ENCODE measurements at regions not wholly inside any gene's neighbourhood (a gene's known extent, or its start where the extent isn't known, plus 50 kb on each side); places are given as distances from the start of the nearest gene placed in this dataset.

- H3K27me3 Mint-ChIP-seq (ENCODE audit: unreplicated experiment): no peaks in the 10 kb centered on the region
- TF ChIP-seq CTCF (IDR thresholded peaks at IDR 0.05): no peak
- no peaks in the 10 kb centered on the region for H3K36me3 Mint-ChIP-seq (ENCODE audit: unreplicated experiment)
- no peak for DNase-seq (ENCODE audit: extremely low spot score, unreplicated experiment)
- peaks cover 2% of the 10 kb centered on the region for H3K4me1 Mint-ChIP-seq (ENCODE audit: unreplicated experiment)
- no peak overlapping the region for H3K27ac Mint-ChIP-seq (ENCODE audit: unreplicated experiment)
- H3K9me3 Mint-ChIP-seq (ENCODE audit: unreplicated experiment): peaks cover 9% of the 10 kb centered on the region
- H3K4me3 Mint-ChIP-seq (ENCODE audit: unreplicated experiment): no peak overlapping the region
Measured at GRCh38 chr4:158322109-158322508, 111.8 kb downstream of the TMEM144 start.

GRCh38 chr4:158327525-158327924 lies 117.2 kb downstream of the TMEM144 start:
- Mint-ChIP-seq H3K9me3 (ENCODE audit: unreplicated experiment) (no peaks in the 10 kb centered on the region), H3K4me1 (ENCODE audit: unreplicated experiment) (no peaks in the 10 kb centered on the region), H3K27ac (ENCODE audit: unreplicated experiment) (no peak overlapping the region), H3K27me3 (ENCODE audit: unreplicated experiment) (no peaks in the 10 kb centered on the region), H3K36me3 (ENCODE audit: unreplicated experiment) (no peaks in the 10 kb centered on the region), H3K4me3 (ENCODE audit: unreplicated experiment) (no peak overlapping the region)
- no peak for TF ChIP-seq CTCF (IDR thresholded peaks at IDR 0.05)
- DNase-seq (ENCODE audit: extremely low spot score, unreplicated experiment): no peak

- DNase-seq (ENCODE audit: extremely low spot score, unreplicated experiment): no peak
- Mint-ChIP-seq H3K36me3 (ENCODE audit: unreplicated experiment) (no peaks in the 10 kb centered on the region), H3K27ac (ENCODE audit: unreplicated experiment) (no peak overlapping the region), H3K9me3 (ENCODE audit: unreplicated experiment) (no peaks in the 10 kb centered on the region), H3K27me3 (ENCODE audit: unreplicated experiment) (no peaks in the 10 kb centered on the region), H3K4me1 (ENCODE audit: unreplicated experiment) (peaks cover 8% of the 10 kb centered on the region), H3K4me3 (ENCODE audit: unreplicated experiment) (no peak overlapping the region)
- no peak for TF ChIP-seq CTCF (IDR thresholded peaks at IDR 0.05)
Measured at GRCh38 chr4:158331863-158332262, 121.6 kb downstream of the TMEM144 start.

DNA sequence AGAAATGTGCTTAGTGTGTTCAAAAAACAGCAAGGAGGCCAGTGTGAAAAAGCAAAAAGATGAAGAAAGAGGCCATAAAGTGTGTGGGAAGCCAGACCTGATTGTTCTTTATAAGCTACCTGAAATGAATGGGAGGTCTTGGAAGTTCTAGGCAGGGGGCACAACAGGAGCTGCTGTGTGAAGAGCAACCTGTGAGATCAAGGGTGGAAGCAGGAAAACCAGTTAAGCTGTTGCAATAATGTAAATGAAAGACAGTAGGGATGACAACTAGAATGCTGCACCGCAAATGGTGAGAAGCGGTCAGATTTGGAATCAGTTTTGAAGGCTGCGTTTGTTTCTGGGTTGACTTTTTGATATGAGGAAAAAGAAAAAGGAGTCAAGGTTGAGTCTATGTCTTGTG lies 123.5 kb downstream of the TMEM144 start:
- no peak for DNase-seq (ENCODE audit: extremely low spot score, unreplicated experiment)
- peaks cover 8% of the 10 kb centered on the region for H3K4me1 Mint-ChIP-seq (ENCODE audit: unreplicated experiment)

GRCh38 chr4:158341896-158342295 lies 131.6 kb downstream of the TMEM144 start:
- Mint-ChIP-seq H3K36me3 (ENCODE audit: unreplicated experiment) (no peaks in the 10 kb centered on the region), H3K4me1 (ENCODE audit: unreplicated experiment) (peaks cover 11% of the 10 kb centered on the region), H3K27ac (ENCODE audit: unreplicated experiment) (peak overlapping the region; percentile 13), H3K27me3 (ENCODE audit: unreplicated experiment) (no peaks in the 10 kb centered on the region), H3K9me3 (ENCODE audit: unreplicated experiment) (peaks cover 5% of the 10 kb centered on the region), H3K4me3 (ENCODE audit: unreplicated experiment) (no peak overlapping the region)
- no peak for DNase-seq (ENCODE audit: extremely low spot score, unreplicated experiment)
- no peak for TF ChIP-seq CTCF (IDR thresholded peaks at IDR 0.05)

More for the DNA sequence above, 123.5 kb downstream of the TMEM144 start:
- Mint-ChIP-seq H3K27me3 (ENCODE audit: unreplicated experiment) (no peaks in the 10 kb centered on the region), H3K4me3 (ENCODE audit: unreplicated experiment) (no peak overlapping the region), H3K27ac (ENCODE audit: unreplicated experiment) (no peak overlapping the region), H3K36me3 (ENCODE audit: unreplicated experiment) (no peaks in the 10 kb centered on the region), H3K9me3 (ENCODE audit: unreplicated experiment) (no peaks in the 10 kb centered on the region)
- TF ChIP-seq CTCF (IDR thresholded peaks at IDR 0.05): no peak

All from osteocyte (in vitro differentiated cells).